ENCODE measurements at regions not wholly inside any gene's neighbourhood (a gene's known extent, or its start where the extent isn't known, plus 50 kb on each side); places are given as distances from the start of the nearest gene placed in this dataset.
"Not testable (repeated sequence)": the region's sequence is repeated elsewhere in the genome, so short reads cannot be mapped to it uniquely, and the experiment has no call there.

GRCh38 chr11:104704146-104704830 lies 194.0 kb downstream of the CASP12 start:
- no peak for DNase-seq (ENCODE audit: low read depth)

GRCh38 chr11:104700609-104701008 lies 197.7 kb downstream of the CASP12 start:
- no peak for DNase-seq (ENCODE audit: low read depth)

- DNase-seq (ENCODE audit: low read depth) = no peak
These were observed 198.3 kb downstream of the CASP12 start for GRCh38 chr11:104699981-104700380.

GRCh38 chr11:104695065-104695463 lies 203.2 kb downstream of the CASP12 start:
- no peak for DNase-seq (ENCODE audit: low read depth)

GRCh38 chr11:104694259-104695064 lies 203.8 kb downstream of the CASP12 start:
- DNase-seq (ENCODE audit: low read depth) = no peak

- DNase-seq (ENCODE audit: low read depth) = no peak
These were observed 205.5 kb downstream of the CASP12 start for GRCh38 chr11:104692751-104693150.

- no peak for DNase-seq (ENCODE audit: low read depth)
These were observed 207.1 kb downstream of the CASP12 start for GRCh38 chr11:104691129-104691528.

- no peak for DNase-seq (ENCODE audit: low read depth)
These were observed 208.0 kb downstream of the CASP12 start for GRCh38 chr11:104690241-104690640.

- DNase-seq (ENCODE audit: low read depth) = no peak
These were observed 209.5 kb downstream of the CASP12 start for GRCh38 chr11:104688731-104689130.

GRCh38 chr11:104682206-104682605 lies 216.1 kb downstream of the CASP12 start:
- DNase-seq (ENCODE audit: low read depth) = no peak

GRCh38 chr11:104679258-104679657 lies 219.0 kb downstream of the CASP12 start:
- no peak for DNase-seq (ENCODE audit: low read depth)

GRCh38 chr11:104678408-104678807 lies 219.9 kb downstream of the CASP12 start:
- DNase-seq (ENCODE audit: low read depth) = no peak

GRCh38 chr11:104677069-104677468 lies 221.2 kb downstream of the CASP12 start:
- not testable (repeated sequence) for DNase-seq (ENCODE audit: low read depth)

GRCh38 chr11:104672897-104673296 lies 225.4 kb downstream of the CASP12 start:
- DNase-seq (ENCODE audit: low read depth) = no peak

- DNase-seq (ENCODE audit: low read depth) = no peak
These were observed 229.3 kb downstream of the CASP12 start for GRCh38 chr11:104668797-104669463.

- DNase-seq (ENCODE audit: low read depth) = no peak
These were observed 231.6 kb downstream of the CASP12 start for GRCh38 chr11:104666624-104667023.

GRCh38 chr11:104665641-104666040 lies 232.6 kb downstream of the CASP12 start:
- no peak for DNase-seq (ENCODE audit: low read depth)

GRCh38 chr11:104663190-104664140 lies 234.8 kb downstream of the CASP12 start:
- DNase-seq (ENCODE audit: low read depth) = no peak

- DNase-seq (ENCODE audit: low read depth) = no peak
These were observed 236.4 kb downstream of the CASP12 start for GRCh38 chr11:104661901-104662300.

- DNase-seq (ENCODE audit: low read depth) = no peak
These were observed 236.8 kb downstream of the CASP12 start for GRCh38 chr11:104661471-104661870.

GRCh38 chr11:104658177-104658576 lies 240.1 kb downstream of the CASP12 start:
- no peak for DNase-seq (ENCODE audit: low read depth)

- DNase-seq (ENCODE audit: low read depth) = no peak
These were observed 241.2 kb downstream of the CASP12 start for GRCh38 chr11:104657083-104657482.

Data from T-helper 22 cell (primary cell).